Karpas-422 (cell line): ENCODE measurements at regions not wholly inside any gene's neighbourhood (a gene's known extent, or its start where the extent isn't known, plus 50 kb on each side); places are given as distances from the start of the nearest gene placed in this dataset.

Experiments
- DNase-seq: peaks from one replicate; pipeline ENCODE4 v3.0.0-alpha.2; 2015
- H2AFZ ChIP-seq: fragments of 200-600 bp; sonication (generic); 2 replicates; pipeline ENCODE4 v1.6.1; 2014; ENCODE audit warnings: antibody characterized with exemption, low read length, mixed read lengths
- H3K27ac ChIP-seq: fragments of 200-600 bp; sonication (generic); 2 replicates; pipeline ENCODE4 v1.5.1; 2014; ENCODE audit warnings: mild to moderate bottlenecking, low read length, moderate library complexity
- H3K27me3 ChIP-seq: fragments of 200-600 bp; sonication (generic); 2 replicates; pipeline ENCODE4 v1.6.1; 2014; ENCODE audit warnings: low read length, mixed read lengths
- H3K36me3 ChIP-seq: fragments of 200-600 bp; sonication (generic); 2 replicates; pipeline ENCODE4 v1.6.1; 2014; ENCODE audit warnings: low read length, mixed read lengths; ENCODE audit not compliant: insufficient read depth
- H3K4me1 ChIP-seq: fragments of 200-600 bp; sonication (generic); 2 replicates; pipeline ENCODE4 v1.6.1; 2014; ENCODE audit warnings: mild to moderate bottlenecking, low read length, mixed read lengths
- H3K4me2 ChIP-seq: fragments of 200-600 bp; sonication (generic); 2 replicates; pipeline ENCODE4 v1.6.1; 2014; ENCODE audit warnings: low read length, low read depth, mild to moderate bottlenecking; ENCODE audit not compliant: poor library complexity, severe bottlenecking
- H3K4me3 ChIP-seq: fragments of 200-600 bp; sonication (generic); 2 replicates; pipeline ENCODE4 v1.5.1; 2014; ENCODE audit warnings: mild to moderate bottlenecking, antibody characterized with exemption, low read length, mixed read lengths
- H3K79me2 ChIP-seq: fragments of 200-600 bp; sonication (generic); 2 replicates; pipeline ENCODE4 v1.6.1; 2014; ENCODE audit warnings: mild to moderate bottlenecking, low read length, mixed read lengths
- H3K9ac ChIP-seq: fragments of 200-600 bp; sonication (generic); 2 replicates; pipeline ENCODE4 v1.6.0; 2014; ENCODE audit warnings: low read length
- H3K9me2 ChIP-seq: fragments of 200-600 bp; sonication (generic), shearing (Covaris generic); replicated peaks from 2 replicates; pipeline ENCODE4 v1.6.0; 2014; ENCODE audit warnings: mild to moderate bottlenecking, low read length, moderate library complexity; ENCODE audit not compliant: insufficient read depth
- H3K9me3 ChIP-seq: fragments of 300-700, 200-600 bp; sonication (generic); 2 replicates; pipeline ENCODE4 v1.6.1; 2014; ENCODE audit warnings: low read length, mixed read lengths
- H4K20me1 ChIP-seq: fragments of 200-600 bp; sonication (generic); 2 replicates; pipeline ENCODE4 v1.6.1; 2014; ENCODE audit warnings: mild to moderate bottlenecking, antibody characterized with exemption, low read length, low read depth; ENCODE audit not compliant: insufficient read depth

GRCh38 chr4:100605144-100605543 is 87.3 kb upstream of the EMCN start:
- Histone ChIP-seq H2AFZ (no peak overlapping the region), H3K4me3 (no peak overlapping the region), H3K27me3 (no peaks in the 10 kb centered on the region), H3K36me3 (no peaks in the 10 kb centered on the region), H3K4me2 (no peak overlapping the region), H4K20me1 (no peaks in the 10 kb centered on the region), H3K4me1 (no peaks in the 10 kb centered on the region), H3K79me2 (no peaks in the 10 kb centered on the region), H3K27ac (no peak overlapping the region), H3K9ac (no peak overlapping the region), H3K9me3 (no peaks in the 10 kb centered on the region), H3K9me2 (no peaks in the 10 kb centered on the region)
- no peak for DNase-seq

GRCh38 chr4:100593935-100594334 is 76.1 kb upstream of the EMCN start:
- Histone ChIP-seq H3K27ac (no peak overlapping the region), H3K4me3 (no peak overlapping the region), H3K4me2 (no peak overlapping the region), H3K4me1 (no peaks in the 10 kb centered on the region), H3K9me3 (no peaks in the 10 kb centered on the region), H4K20me1 (no peaks in the 10 kb centered on the region), H3K27me3 (no peaks in the 10 kb centered on the region), H2AFZ (no peak overlapping the region), H3K9me2 (no peaks in the 10 kb centered on the region), H3K36me3 (no peaks in the 10 kb centered on the region), H3K79me2 (no peaks in the 10 kb centered on the region), H3K9ac (no peak overlapping the region)
- DNase-seq: no peak

GRCh38 chr4:100591161-100591876 is 73.5 kb upstream of the EMCN start:
- Histone ChIP-seq H3K9ac (no peak overlapping the region), H3K27ac (no peak overlapping the region), H3K4me3 (no peak overlapping the region), H3K9me2 (no peaks in the 10 kb centered on the region), H3K4me1 (no peaks in the 10 kb centered on the region), H3K79me2 (no peaks in the 10 kb centered on the region), H2AFZ (no peak overlapping the region), H3K27me3 (no peaks in the 10 kb centered on the region), H4K20me1 (no peaks in the 10 kb centered on the region), H3K9me3 (no peaks in the 10 kb centered on the region), H3K36me3 (no peaks in the 10 kb centered on the region), H3K4me2 (no peak overlapping the region)
- DNase-seq: no peak

- H3K4me3 ChIP-seq: no peak overlapping the region
- no peak overlapping the region for H3K4me2 ChIP-seq
- H2AFZ ChIP-seq: no peak overlapping the region
- no peaks in the 10 kb centered on the region for H3K9me3 ChIP-seq
- H3K27ac ChIP-seq: no peak overlapping the region
- H3K36me3 ChIP-seq: no peaks in the 10 kb centered on the region
- H3K4me1 ChIP-seq: no peaks in the 10 kb centered on the region
- H3K79me2 ChIP-seq: no peaks in the 10 kb centered on the region
- no peak overlapping the region for H3K9ac ChIP-seq
- no peaks in the 10 kb centered on the region for H3K9me2 ChIP-seq
- no peaks in the 10 kb centered on the region for H4K20me1 ChIP-seq
- no peaks in the 10 kb centered on the region for H3K27me3 ChIP-seq
- DNase-seq: no peak
These were observed 72.5 kb upstream of the EMCN start for GRCh38 chr4:100590325-100590724.

GRCh38 chr4:100588076-100588475 is 70.3 kb upstream of the EMCN start:
- Histone ChIP-seq H3K4me1 (no peaks in the 10 kb centered on the region), H3K4me2 (no peak overlapping the region), H3K4me3 (no peak overlapping the region), H3K36me3 (no peaks in the 10 kb centered on the region), H3K9me2 (no peaks in the 10 kb centered on the region), H3K9ac (no peak overlapping the region), H3K27me3 (no peaks in the 10 kb centered on the region), H3K27ac (no peak overlapping the region), H4K20me1 (no peaks in the 10 kb centered on the region), H3K9me3 (no peaks in the 10 kb centered on the region), H2AFZ (no peak overlapping the region), H3K79me2 (no peaks in the 10 kb centered on the region)
- DNase-seq: no peak

- Histone ChIP-seq H2AFZ (no peak overlapping the region), H3K36me3 (no peaks in the 10 kb centered on the region), H3K4me3 (no peak overlapping the region), H3K9ac (no peak overlapping the region), H3K9me3 (no peaks in the 10 kb centered on the region), H3K4me1 (no peaks in the 10 kb centered on the region), H4K20me1 (no peaks in the 10 kb centered on the region), H3K27me3 (no peaks in the 10 kb centered on the region), H3K79me2 (no peaks in the 10 kb centered on the region), H3K27ac (no peak overlapping the region), H3K4me2 (no peak overlapping the region), H3K9me2 (no peaks in the 10 kb centered on the region)
- DNase-seq: no peak
These were observed 64.3 kb upstream of the EMCN start for GRCh38 chr4:100582146-100582545.

GRCh38 chr4:100581337-100581736 is 63.5 kb upstream of the EMCN start:
- Histone ChIP-seq H3K4me1 (no peaks in the 10 kb centered on the region), H3K9me3 (no peaks in the 10 kb centered on the region), H3K27ac (no peak overlapping the region), H3K9ac (no peak overlapping the region), H4K20me1 (no peaks in the 10 kb centered on the region), H3K9me2 (no peaks in the 10 kb centered on the region), H3K36me3 (no peaks in the 10 kb centered on the region), H3K4me3 (no peak overlapping the region), H2AFZ (no peak overlapping the region), H3K4me2 (no peak overlapping the region), H3K79me2 (no peaks in the 10 kb centered on the region), H3K27me3 (no peaks in the 10 kb centered on the region)
- no peak for DNase-seq

- Histone ChIP-seq H3K36me3 (no peaks in the 10 kb centered on the region), H3K27me3 (no peaks in the 10 kb centered on the region), H2AFZ (no peak overlapping the region), H3K27ac (no peak overlapping the region), H3K4me2 (no peak overlapping the region), H4K20me1 (no peaks in the 10 kb centered on the region), H3K4me1 (no peaks in the 10 kb centered on the region), H3K79me2 (no peaks in the 10 kb centered on the region), H3K9me2 (no peaks in the 10 kb centered on the region), H3K9ac (no peak overlapping the region), H3K4me3 (no peak overlapping the region), H3K9me3 (no peaks in the 10 kb centered on the region)
- peak; percentile 62 for DNase-seq
These were observed 58.7 kb upstream of the EMCN start for GRCh38 chr4:100576570-100576969.
